ENCODE measurements at regions not wholly inside any gene's neighbourhood (a gene's known extent, or its start where the extent isn't known, plus 50 kb on each side); places are given as distances from the start of the nearest gene placed in this dataset.

DNA sequence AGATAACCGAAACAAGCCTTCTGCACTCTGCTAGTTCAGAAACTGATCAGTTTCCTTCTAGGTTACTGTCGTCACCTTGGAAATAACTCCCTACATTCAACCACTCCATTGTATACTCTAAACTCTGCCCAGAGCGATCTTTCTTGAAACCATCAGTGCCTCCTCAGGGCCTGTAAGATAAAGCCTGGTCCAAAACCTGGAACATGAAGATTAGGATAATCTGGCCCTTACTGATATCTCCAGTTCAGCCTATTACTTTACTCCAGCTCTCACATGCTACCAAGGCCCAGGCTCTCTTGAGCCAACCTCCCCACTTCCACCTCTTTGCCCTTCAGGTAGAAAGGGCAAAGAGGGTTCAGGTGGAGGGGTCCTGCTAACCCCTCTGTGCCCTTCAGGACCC is 125.3 kb upstream of the RXFP2 start:
- no peak for DNase-seq (ENCODE audit: extremely low read depth in 1 of 4, low spot score in 3 of 4)
- CTCF ChIA-PET (ENCODE audit: low intra/inter-chr PET ratio) = no interaction called here
- TF ChIP-seq ZBTB33 (CRISPR knock-in tag; IDR thresholded peaks at IDR 0.05) = no peak
- no peak for TF ChIP-seq ATF1 (CRISPR knock-in tag; IDR thresholded peaks at IDR 0.05)
- TF ChIP-seq ATF1 (tag; IDR thresholded peaks at IDR 0.05) = no peak
- TF ChIP-seq, protein P1, sequence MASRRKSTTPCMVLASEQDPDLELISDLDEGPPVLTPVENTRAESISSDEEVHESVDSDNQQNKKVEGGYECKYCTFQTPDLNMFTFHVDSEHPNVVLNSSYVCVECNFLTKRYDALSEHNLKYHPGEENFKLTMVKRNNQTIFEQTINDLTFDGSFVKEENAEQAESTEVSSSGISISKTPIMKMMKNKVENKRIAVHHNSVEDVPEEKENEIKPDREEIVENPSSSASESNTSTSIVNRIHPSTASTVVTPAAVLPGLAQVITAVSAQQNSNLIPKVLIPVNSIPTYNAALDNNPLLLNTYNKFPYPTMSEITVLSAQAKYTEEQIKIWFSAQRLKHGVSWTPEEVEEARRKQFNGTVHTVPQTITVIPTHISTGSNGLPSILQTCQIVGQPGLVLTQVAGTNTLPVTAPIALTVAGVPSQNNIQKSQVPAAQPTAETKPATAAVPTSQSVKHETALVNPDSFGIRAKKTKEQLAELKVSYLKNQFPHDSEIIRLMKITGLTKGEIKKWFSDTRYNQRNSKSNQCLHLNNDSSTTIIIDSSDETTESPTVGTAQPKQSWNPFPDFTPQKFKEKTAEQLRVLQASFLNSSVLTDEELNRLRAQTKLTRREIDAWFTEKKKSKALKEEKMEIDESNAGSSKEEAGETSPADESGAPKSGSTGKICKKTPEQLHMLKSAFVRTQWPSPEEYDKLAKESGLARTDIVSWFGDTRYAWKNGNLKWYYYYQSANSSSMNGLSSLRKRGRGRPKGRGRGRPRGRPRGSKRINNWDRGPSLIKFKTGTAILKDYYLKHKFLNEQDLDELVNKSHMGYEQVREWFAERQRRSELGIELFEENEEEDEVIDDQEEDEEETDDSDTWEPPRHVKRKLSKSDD (conservative IDR thresholded peaks at IDR 0.05; ENCODE audit: low read length) = no peak
- TF ChIP-seq ZNF830 (CRISPR knock-in tag; IDR thresholded peaks at IDR 0.05) = no peak
- peak; percentile 41; the same call in 1 of the 2 replicates for TF ChIP-seq ARID1B (IDR thresholded peaks at IDR 0.05)
- no peak for TF ChIP-seq MNT (conservative IDR thresholded peaks at IDR 0.05)
- no peak for TF ChIP-seq CTBP1 (IDR thresholded peaks at IDR 0.05; ENCODE audit: borderline replicate concordance)
- no peak for TF ChIP-seq SRF (CRISPR knock-in tag; IDR thresholded peaks at IDR 0.05)
- peak; percentile 40; the same call in 1 of the 2 replicates for TF ChIP-seq CBFA2T2 (conservative IDR thresholded peaks at IDR 0.05)
- TF ChIP-seq ZZZ3 (IDR thresholded peaks at IDR 0.05) = no peak
- no peak for TF ChIP-seq FOXP4 (CRISPR knock-in tag; IDR thresholded peaks at IDR 0.05; ENCODE audit: borderline replicate concordance)
- TF ChIP-seq POLR2AphosphoS5 (IDR thresholded peaks at IDR 0.05; ENCODE audit: control insufficient read depth, insufficient read depth, low read depth, low read length) = no peak
- TF ChIP-seq DEAF1 (CRISPR knock-in tag; IDR thresholded peaks at IDR 0.05) = no peak

More for the DNA sequence above, 125.3 kb upstream of the RXFP2 start:
- Histone ChIP-seq H3K9ac (ENCODE audit: insufficient read depth in 1 of 2, low read depth in 2 of 2, low read length in 2 of 2) (no peak overlapping the region), H4K20me1 (replicated peaks; ENCODE audit: control insufficient read depth, insufficient read depth, low read length) (no peaks in the 10 kb centered on the region), H2AFZ (ENCODE audit: low read depth, low read length) (no peak overlapping the region), H3K27ac (ENCODE audit: extremely low read depth, low read depth, low read length) (no peak overlapping the region), H3K36me3 (ENCODE audit: control insufficient read depth, insufficient read depth, low read length) (no peaks in the 10 kb centered on the region), H3K9me3 (replicated peaks; ENCODE audit: control insufficient read depth, insufficient read depth, low read depth, low read length) (no peaks in the 10 kb centered on the region), H3K4me1 (replicated peaks in 1 of 2; ENCODE audit: control insufficient read depth in 2 of 2, insufficient read depth in 2 of 2, low read length in 2 of 2) (no peaks in the 10 kb centered on the region), H3K4me2 (ENCODE audit: insufficient read depth, low read length) (no peak overlapping the region), H3K79me2 (ENCODE audit: control insufficient read depth, insufficient read depth, low read length) (no peaks in the 10 kb centered on the region), H3K9me1 (ENCODE audit: control insufficient read depth, insufficient read depth, low read length) (no peaks in the 10 kb centered on the region), H3K27me3 (ENCODE audit: control insufficient read depth in 2 of 2, insufficient read depth in 2 of 2, low read length in 2 of 2) (no peaks in the 10 kb centered on the region), H3K4me3 (no peak overlapping the region)
- ATAC-seq (no peak), FAIRE-seq (no peak)
- intact Hi-C loops (cut with micrococcal nuclease) (no loop called here), in situ Hi-C loops (cut with MboI) (no loop called here)
- BruUV-seq (replicated peaks) = no TSS peak
- WGBS (ENCODE audit: insufficient coverage, low coverage, missing lambda C conversion rate) = 6% methylated on average over 3 of the region's 3 CpGs
- POLR2A ChIA-PET = no interaction called here

Data from K562 (cell line).